ENCODE measurements at regions not wholly inside any gene's neighbourhood (a gene's known extent, or its start where the extent isn't known, plus 50 kb on each side); places are given as distances from the start of the nearest gene placed in this dataset.
"Not testable (repeated sequence)": the region's sequence is repeated elsewhere in the genome, so short reads cannot be mapped to it uniquely, and the experiment has no call there.

DNA sequence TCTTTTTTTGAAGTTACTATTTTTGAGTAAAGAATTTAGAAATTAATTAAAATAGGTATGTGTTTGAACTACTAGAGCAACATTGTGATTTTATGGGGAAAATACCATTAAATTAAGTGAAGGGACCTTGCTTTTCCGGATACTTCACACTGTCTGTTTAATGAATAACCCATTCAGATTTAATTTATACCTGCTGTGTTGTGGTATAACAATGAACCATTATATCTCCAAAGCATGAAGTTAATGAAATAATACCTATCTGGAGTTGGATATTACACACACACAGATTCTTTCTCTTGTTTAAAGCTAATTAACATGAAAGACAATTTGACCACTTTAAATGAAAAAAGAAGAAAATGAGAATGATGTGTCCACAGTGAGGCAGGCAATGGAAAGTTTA lies 195.0 kb upstream of the GPRIN3 start:
- Histone ChIP-seq H3K36me3 (ENCODE audit: control insufficient read depth, insufficient read depth, low read length) (no peaks in the 10 kb centered on the region), H3K9me3 (ENCODE audit: control insufficient read depth, low read depth, low read length) (no peaks in the 10 kb centered on the region), H3K4me1 (ENCODE audit: control insufficient read depth, insufficient read depth, low read length) (no peaks in the 10 kb centered on the region), H3K27me3 (ENCODE audit: control insufficient read depth, insufficient read depth, low read length) (no peaks in the 10 kb centered on the region), H3K4me3 (ENCODE audit: low read length) (no peak overlapping the region), H3K27ac (ENCODE audit: low read length) (no peak overlapping the region)
- no CpG with 5 or more reads among the region's 1 CpG for WGBS (ENCODE audit: insufficient coverage, low lambda C conversion rate)
- no peak for DNase-seq

GRCh38 chr4:89497517-89498308 lies 190.1 kb upstream of the GPRIN3 start:
- H3K4me3 ChIP-seq (ENCODE audit: low read length), result no peak overlapping the region
- no peaks in the 10 kb centered on the region for H3K4me1 ChIP-seq (ENCODE audit: control insufficient read depth, insufficient read depth, low read length)
- H3K27ac ChIP-seq (ENCODE audit: low read length), result no peak overlapping the region
- DNase-seq, result peak in 1 of 2 donors; percentile 51
- WGBS (ENCODE audit: insufficient coverage, low lambda C conversion rate), result 80% methylated on average over 1 of the region's 4 CpGs
- no peaks in the 10 kb centered on the region for H3K27me3 ChIP-seq (ENCODE audit: control insufficient read depth, insufficient read depth, low read length)
- H3K36me3 ChIP-seq (ENCODE audit: control insufficient read depth, insufficient read depth, low read length), result no peaks in the 10 kb centered on the region
- H3K9me3 ChIP-seq (ENCODE audit: control insufficient read depth, low read depth, low read length), result no peaks in the 10 kb centered on the region

DNA sequence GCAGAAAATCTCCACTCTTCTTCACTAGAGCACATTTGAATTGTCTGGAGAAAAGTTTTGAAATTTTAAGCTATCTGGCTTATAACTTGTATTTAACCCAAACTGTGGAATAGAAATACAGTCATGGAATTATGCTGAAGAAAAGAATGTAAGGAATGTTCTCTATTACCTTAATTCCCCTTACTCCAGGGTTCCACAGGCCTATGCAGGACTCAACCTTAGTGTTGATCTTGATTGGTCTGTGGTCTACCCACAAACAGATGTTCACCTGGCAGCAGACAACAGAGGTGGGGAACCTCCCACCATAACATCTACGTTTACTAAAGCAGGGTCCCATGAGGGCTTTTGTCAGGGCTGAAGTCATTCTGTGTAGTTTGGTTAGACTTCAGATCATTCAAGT lies 189.3 kb upstream of the GPRIN3 start:
- Histone ChIP-seq H3K9me3 (ENCODE audit: control insufficient read depth, low read depth, low read length) (no peaks in the 10 kb centered on the region), H3K27ac (ENCODE audit: low read length) (no peak overlapping the region)
- WGBS (ENCODE audit: insufficient coverage, low lambda C conversion rate), result no CpG with 5 or more reads among the region's 1 CpG

DNA sequence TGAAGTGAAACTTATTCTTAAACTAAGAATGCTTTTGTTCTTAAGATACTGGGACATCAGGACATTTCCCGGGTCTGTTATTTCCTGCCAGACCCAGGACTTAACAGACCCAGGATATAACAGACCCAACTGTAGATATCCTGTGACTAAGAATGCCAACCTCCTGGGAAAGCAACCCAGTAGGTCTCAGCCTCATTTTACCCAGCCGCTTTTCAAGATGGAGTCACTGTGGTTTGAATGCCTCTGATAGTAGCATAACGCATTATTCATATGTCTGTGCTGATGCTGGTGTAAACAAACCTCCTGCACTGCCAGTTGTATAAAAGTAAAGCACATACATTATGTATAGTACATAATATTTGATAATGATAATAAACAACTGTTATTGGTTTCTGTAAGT lies 185.8 kb upstream of the GPRIN3 start:
- Histone ChIP-seq H3K4me3 (ENCODE audit: low read length) (no peak overlapping the region), H3K27me3 (ENCODE audit: control insufficient read depth, insufficient read depth, low read length) (no peaks in the 10 kb centered on the region), H3K4me1 (ENCODE audit: control insufficient read depth, insufficient read depth, low read length) (no peaks in the 10 kb centered on the region), H3K27ac (ENCODE audit: low read length) (no peak overlapping the region), H3K36me3 (ENCODE audit: control insufficient read depth, insufficient read depth, low read length) (no peaks in the 10 kb centered on the region), H3K9me3 (ENCODE audit: control insufficient read depth, low read depth, low read length) (peaks cover 6% of the 10 kb centered on the region)
- WGBS (ENCODE audit: insufficient coverage, low lambda C conversion rate), result no CpG with 5 or more reads among the region's 3 CpGs
- no peak for DNase-seq

More for the DNA sequence above, 189.3 kb upstream of the GPRIN3 start:
- no peaks in the 10 kb centered on the region for H3K27me3 ChIP-seq (ENCODE audit: control insufficient read depth, insufficient read depth, low read length)
- no peaks in the 10 kb centered on the region for H3K36me3 ChIP-seq (ENCODE audit: control insufficient read depth, insufficient read depth, low read length)
- H3K4me1 ChIP-seq (ENCODE audit: control insufficient read depth, insufficient read depth, low read length), result no peaks in the 10 kb centered on the region
- no peak overlapping the region for H3K4me3 ChIP-seq (ENCODE audit: low read length)
- no peak for DNase-seq

GRCh38 chr4:89492581-89493071 lies 185.0 kb upstream of the GPRIN3 start:
- H3K36me3 ChIP-seq (ENCODE audit: control insufficient read depth, insufficient read depth, low read length), result no peaks in the 10 kb centered on the region
- no peaks in the 10 kb centered on the region for H3K27me3 ChIP-seq (ENCODE audit: control insufficient read depth, insufficient read depth, low read length)
- DNase-seq, result no peak
- WGBS (ENCODE audit: insufficient coverage, low lambda C conversion rate), result 68% methylated on average over 2 of the region's 4 CpGs
- no peak overlapping the region for H3K4me3 ChIP-seq (ENCODE audit: low read length)
- no peaks in the 10 kb centered on the region for H3K4me1 ChIP-seq (ENCODE audit: control insufficient read depth, insufficient read depth, low read length)
- H3K27ac ChIP-seq (ENCODE audit: low read length), result no peak overlapping the region
- peaks cover 6% of the 10 kb centered on the region for H3K9me3 ChIP-seq (ENCODE audit: control insufficient read depth, low read depth, low read length)

GRCh38 chr4:89491761-89492160 lies 184.2 kb upstream of the GPRIN3 start:
- peaks cover 6% of the 10 kb centered on the region for H3K9me3 ChIP-seq (ENCODE audit: control insufficient read depth, low read depth, low read length)
- H3K27ac ChIP-seq (ENCODE audit: low read length), result no peak overlapping the region
- no peak overlapping the region for H3K4me3 ChIP-seq (ENCODE audit: low read length)
- no peaks in the 10 kb centered on the region for H3K36me3 ChIP-seq (ENCODE audit: control insufficient read depth, insufficient read depth, low read length)
- H3K4me1 ChIP-seq (ENCODE audit: control insufficient read depth, insufficient read depth, low read length), result no peaks in the 10 kb centered on the region
- no CpG with 5 or more reads among the region's 3 CpGs for WGBS (ENCODE audit: insufficient coverage, low lambda C conversion rate)
- DNase-seq, result no peak
- H3K27me3 ChIP-seq (ENCODE audit: control insufficient read depth, insufficient read depth, low read length), result no peaks in the 10 kb centered on the region

- not testable (repeated sequence) for H3K36me3 ChIP-seq (ENCODE audit: control insufficient read depth, insufficient read depth, low read length); DNase-seq; H3K9me3 ChIP-seq (ENCODE audit: control insufficient read depth, low read depth, low read length); H3K4me1 ChIP-seq (ENCODE audit: control insufficient read depth, insufficient read depth, low read length); H3K27ac ChIP-seq (ENCODE audit: low read length); H3K27me3 ChIP-seq (ENCODE audit: control insufficient read depth, insufficient read depth, low read length); H3K4me3 ChIP-seq (ENCODE audit: low read length)
- no CpG with 5 or more reads among the region's 35 CpGs for WGBS (ENCODE audit: insufficient coverage, low lambda C conversion rate)
Observed at GRCh38 chr4:89489921-89490431, 182.4 kb upstream of the GPRIN3 start.

DNA sequence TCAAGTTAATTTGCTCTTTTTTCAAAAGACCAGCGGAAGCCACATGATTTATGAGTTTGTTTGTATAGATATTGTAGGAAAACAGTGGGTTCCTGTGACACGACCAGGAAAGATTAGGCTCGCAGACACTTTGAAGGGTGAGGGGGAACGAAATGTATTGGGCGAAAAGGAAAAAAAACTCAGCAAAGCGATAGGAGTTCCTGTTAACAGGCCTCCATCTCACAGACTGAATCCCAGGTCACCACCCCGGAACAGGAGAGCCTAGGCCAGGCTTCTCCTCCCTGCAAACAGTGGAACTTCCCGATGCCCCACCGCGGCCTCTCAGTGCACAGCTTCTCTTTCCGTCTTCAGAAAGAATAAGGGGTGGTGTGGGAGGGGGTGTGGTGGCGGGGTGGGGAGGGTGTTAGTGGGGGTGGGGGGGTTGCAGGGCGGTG lies 181.8 kb upstream of the GPRIN3 start:
- Histone ChIP-seq H3K9me3 (ENCODE audit: control insufficient read depth, low read depth, low read length) (peaks cover 6% of the 10 kb centered on the region), H3K27ac (ENCODE audit: low read length) (no peak overlapping the region), H3K4me3 (ENCODE audit: low read length) (no peak overlapping the region), H3K27me3 (ENCODE audit: control insufficient read depth, insufficient read depth, low read length) (no peaks in the 10 kb centered on the region), H3K4me1 (ENCODE audit: control insufficient read depth, insufficient read depth, low read length) (no peaks in the 10 kb centered on the region), H3K36me3 (ENCODE audit: control insufficient read depth, insufficient read depth, low read length) (no peaks in the 10 kb centered on the region)
- peak in 1 of 2 donors; percentile 16 for DNase-seq
- WGBS (ENCODE audit: insufficient coverage, low lambda C conversion rate), result 31% methylated on average over 3 of the region's 13 CpGs

DNA sequence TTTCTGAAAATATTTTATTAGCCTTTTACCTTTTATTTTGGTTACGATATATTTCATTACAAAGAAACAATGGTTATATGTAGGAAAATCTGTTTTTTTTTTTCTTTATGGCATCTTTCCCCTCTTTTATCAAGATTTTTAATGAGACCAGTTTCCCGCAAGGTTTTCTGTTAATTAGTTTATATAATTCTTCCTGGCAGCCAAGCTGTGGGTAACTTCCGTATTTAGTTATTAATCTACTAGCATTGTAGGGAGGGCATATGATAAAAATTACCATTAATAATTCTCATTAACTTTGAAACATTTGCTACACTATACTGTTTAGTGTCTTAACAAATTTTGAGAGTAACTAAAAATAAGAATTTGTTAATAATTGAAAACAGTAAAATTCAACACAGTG lies 181.1 kb upstream of the GPRIN3 start:
- Histone ChIP-seq H3K4me3 (ENCODE audit: low read length) (no peak overlapping the region), H3K9me3 (ENCODE audit: control insufficient read depth, low read depth, low read length) (peaks cover 6% of the 10 kb centered on the region), H3K36me3 (ENCODE audit: control insufficient read depth, insufficient read depth, low read length) (no peaks in the 10 kb centered on the region), H3K4me1 (ENCODE audit: control insufficient read depth, insufficient read depth, low read length) (no peaks in the 10 kb centered on the region), H3K27me3 (ENCODE audit: control insufficient read depth, insufficient read depth, low read length) (no peaks in the 10 kb centered on the region), H3K27ac (ENCODE audit: low read length) (no peak overlapping the region)
- 100% methylated on average over 3 of the region's 3 CpGs for WGBS (ENCODE audit: insufficient coverage, low lambda C conversion rate)
- no peak for DNase-seq

DNA sequence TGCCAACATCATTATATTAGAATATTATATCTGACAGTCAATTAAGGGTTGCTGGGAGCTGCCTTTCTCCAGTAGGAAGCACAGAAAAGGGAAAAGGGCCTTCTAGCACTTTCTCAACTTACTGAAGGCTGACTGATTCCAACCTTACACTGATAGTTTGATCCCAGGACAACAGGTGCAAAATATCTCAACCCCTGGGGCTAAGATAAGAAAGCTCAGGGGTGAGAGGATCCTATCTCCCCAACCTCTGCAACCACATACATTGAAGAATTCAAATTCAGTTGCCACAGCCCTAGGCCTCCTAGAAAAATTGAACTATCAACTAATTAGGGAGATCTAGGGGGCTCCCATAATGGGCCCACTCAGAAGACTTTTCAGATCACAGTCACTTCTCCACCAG lies 179.1 kb upstream of the GPRIN3 start:
- DNase-seq, result no peak
- Histone ChIP-seq H3K4me3 (ENCODE audit: low read length) (no peak overlapping the region), H3K36me3 (ENCODE audit: control insufficient read depth, insufficient read depth, low read length) (no peaks in the 10 kb centered on the region), H3K9me3 (ENCODE audit: control insufficient read depth, low read depth, low read length) (peaks cover 6% of the 10 kb centered on the region), H3K27ac (ENCODE audit: low read length) (no peak overlapping the region), H3K27me3 (ENCODE audit: control insufficient read depth, insufficient read depth, low read length) (no peaks in the 10 kb centered on the region), H3K4me1 (ENCODE audit: control insufficient read depth, insufficient read depth, low read length) (no peaks in the 10 kb centered on the region)

DNA sequence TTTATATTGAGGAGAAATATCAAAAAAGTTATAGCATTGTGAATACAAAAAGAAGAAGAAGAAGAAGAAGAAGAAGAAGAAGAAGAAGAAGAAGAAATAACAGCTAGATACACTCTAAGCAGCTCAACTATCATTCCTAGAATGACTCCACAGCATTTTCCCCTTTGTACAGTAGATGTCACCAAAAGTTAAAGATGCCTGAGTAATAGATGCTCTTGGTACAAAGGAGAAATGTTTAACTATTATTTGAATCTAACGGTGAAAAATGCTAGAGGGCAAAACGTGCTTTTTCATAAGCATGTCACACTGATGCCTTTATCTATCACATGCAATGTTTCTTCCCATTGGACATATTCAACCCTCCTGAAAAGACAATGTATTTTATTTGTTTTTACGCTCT lies 178.4 kb upstream of the GPRIN3 start:
- peaks cover 6% of the 10 kb centered on the region for H3K9me3 ChIP-seq (ENCODE audit: control insufficient read depth, low read depth, low read length)
- no peaks in the 10 kb centered on the region for H3K27me3 ChIP-seq (ENCODE audit: control insufficient read depth, insufficient read depth, low read length)
- 45% methylated on average over 3 of the region's 3 CpGs for WGBS (ENCODE audit: insufficient coverage, low lambda C conversion rate)
- H3K4me3 ChIP-seq (ENCODE audit: low read length), result no peak overlapping the region
- no peaks in the 10 kb centered on the region for H3K36me3 ChIP-seq (ENCODE audit: control insufficient read depth, insufficient read depth, low read length)
- no peaks in the 10 kb centered on the region for H3K4me1 ChIP-seq (ENCODE audit: control insufficient read depth, insufficient read depth, low read length)
- H3K27ac ChIP-seq (ENCODE audit: low read length), result no peak overlapping the region
- peak in 1 of 2 donors; percentile 12 for DNase-seq
